HS-5 (cell line): ENCODE measurements at regions not wholly inside any gene's neighbourhood (a gene's known extent, or its start where the extent isn't known, plus 50 kb on each side); places are given as distances from the start of the nearest gene placed in this dataset.

Experiments
- DNase-seq: peaks from one replicate; pipeline ENCODE4 v3.0.0-alpha.2; 2012; ENCODE audit warnings: low read depth

DNA sequence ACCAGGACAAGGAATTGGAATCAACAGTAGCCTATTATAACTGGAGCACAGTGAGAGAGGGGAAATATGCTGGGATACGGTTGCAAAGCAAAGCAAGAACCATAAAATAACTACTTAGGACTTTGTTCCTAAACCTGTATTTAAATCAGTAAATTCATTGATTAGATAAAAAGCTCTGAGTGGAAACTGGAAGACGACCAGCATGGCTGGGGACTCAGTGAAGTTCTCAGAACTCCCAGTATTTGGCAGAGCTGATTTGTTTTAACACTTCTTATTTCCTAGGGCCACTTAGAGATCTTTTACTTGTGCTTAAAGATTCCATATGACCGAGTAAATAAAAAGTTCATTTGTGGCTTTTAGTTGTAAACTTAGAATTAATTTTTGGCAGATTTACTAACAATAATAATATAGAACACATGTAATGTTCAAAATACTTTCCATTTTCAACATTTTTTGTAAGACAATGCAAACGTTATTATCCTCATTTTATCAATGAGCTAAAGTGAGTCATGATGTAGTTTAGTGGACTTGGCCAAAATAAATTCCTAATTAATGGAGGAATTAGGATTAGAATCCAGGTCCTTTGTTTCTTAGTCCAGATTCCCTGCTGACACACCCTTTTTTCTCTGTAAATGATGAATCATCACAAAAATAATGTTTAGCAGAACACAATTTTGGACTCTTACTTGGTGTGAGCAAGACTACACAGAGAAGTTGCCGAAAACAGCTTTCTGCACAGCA, 392.9 kb downstream of the GJA1 start:
- no peak for DNase-seq

DNA sequence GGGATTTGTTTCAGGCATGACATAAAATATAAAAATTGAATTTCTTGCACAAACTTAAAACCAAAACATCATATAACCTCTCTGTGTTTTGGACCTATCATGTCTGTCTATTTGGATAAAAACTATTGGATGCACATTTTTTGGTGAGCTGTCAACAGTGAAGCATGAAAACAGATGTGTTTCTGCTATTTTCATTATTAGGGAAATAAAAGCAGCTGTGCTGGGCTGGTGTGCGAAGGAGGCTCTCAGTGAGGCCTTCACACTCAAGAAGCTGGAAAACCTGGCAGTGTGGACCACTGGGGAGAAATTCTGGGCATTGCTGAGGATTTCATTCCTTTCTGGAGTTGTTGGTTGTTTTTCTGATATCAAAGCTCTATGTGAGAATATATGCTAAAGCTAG, 395.3 kb downstream of the GJA1 start:
- DNase-seq: no peak

DNA sequence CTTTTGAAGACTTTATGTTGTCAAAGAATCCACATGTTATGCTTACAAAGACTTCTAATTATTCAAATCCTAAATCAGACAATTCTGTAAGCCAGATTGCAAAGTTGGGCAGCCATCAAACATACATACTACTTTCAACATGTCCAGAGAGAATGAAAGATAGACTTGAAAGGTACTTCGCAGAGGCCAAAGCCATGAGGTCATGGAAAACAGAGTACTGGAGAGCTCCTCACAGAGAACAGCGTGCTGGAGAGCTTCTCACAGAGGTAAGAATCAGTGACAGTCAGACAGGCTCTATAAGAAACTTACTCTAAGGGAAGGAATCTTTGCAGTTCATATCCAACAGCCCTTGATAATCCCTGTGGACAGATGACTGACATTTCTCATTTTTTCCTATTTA, 400.2 kb downstream of the GJA1 start:
- DNase-seq: no peak

DNA sequence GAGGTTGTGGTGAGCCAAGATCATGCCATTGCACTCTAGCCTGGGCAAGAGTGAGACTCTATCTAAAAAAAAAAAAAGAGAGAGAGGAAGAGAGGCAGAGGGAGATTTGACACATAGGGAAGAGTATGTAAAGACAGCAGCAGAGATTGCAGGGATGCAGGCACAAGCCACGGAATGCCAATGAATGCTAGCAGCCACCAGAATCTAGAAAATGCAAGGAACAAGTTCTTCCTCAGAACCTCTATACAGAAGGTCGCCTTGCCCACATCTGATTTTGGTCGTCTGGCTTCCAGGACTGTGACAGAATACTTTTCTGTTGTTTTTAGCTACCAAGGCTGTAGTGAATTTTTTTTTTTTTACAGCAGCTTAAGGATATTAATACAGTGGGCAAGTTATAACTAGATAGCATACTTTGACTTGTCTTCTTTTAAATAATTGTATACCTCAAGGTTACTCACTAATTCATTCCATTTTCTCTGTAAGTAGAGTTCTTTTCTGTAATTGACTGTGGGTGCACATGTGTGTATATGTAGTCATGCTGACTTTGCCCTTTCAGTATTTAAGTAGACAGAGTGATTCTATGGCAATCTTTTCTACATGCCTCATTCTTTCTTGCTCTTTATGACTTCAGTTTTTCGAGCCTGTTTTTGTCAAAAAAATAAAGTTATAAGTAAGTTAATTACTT, 402.2 kb downstream of the GJA1 start:
- no peak for DNase-seq

DNA sequence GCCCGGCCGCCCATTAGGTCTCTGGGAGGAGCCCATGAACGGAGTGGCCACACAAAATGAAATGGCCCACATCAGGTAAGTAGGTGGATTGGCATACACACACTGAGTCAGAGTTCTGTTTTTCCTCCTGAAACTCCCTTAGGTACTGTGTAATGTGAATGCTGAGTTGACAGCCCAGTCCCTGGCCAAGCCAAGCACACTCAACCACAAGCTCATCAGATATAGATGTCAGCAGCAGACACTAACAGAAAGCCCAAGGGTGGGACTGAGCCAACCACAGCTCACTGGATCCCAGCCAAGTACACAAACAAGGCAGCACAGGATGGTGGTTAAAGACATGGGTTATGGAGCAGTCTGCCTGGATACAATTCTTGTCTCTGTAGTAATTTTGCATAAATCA, 403.4 kb downstream of the GJA1 start:
- DNase-seq: no peak

DNA sequence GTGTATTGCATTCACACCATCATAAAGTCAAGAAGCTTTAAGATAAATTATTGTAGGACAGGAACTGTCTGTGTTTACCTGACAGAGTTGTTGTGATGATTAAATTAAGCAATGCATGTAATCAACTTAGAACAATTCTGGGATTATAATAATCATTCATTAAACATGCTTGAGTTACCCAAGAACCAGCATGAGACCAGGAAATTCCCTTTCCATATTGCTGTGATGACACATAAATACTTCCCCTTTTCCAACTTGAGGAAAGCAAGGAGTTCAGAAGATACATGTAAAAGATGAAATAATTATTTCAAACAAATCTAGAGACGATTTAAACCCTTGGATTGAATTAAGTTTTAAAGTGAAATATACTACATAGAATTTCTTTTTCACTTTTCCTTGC, 404.4 kb downstream of the GJA1 start:
- DNase-seq: no peak

DNA sequence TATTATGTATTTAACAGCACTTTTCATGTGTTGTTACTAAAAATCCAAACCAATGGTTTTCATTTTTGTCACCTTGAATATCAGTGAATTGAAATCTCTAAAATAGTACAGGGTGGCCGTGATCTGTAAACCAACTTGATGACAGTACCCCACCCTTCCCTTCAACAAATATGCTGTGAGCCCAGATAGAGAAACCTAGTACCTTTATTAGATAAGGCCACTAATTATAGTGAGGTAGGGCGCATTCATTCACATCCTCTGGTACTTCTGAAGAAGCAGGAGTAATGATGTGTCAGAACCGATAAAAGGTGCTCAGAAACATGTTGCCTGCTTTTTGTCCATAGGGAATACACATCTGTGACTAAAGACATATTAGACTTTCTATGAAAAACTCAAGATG, 409.5 kb downstream of the GJA1 start:
- DNase-seq: no peak

DNA sequence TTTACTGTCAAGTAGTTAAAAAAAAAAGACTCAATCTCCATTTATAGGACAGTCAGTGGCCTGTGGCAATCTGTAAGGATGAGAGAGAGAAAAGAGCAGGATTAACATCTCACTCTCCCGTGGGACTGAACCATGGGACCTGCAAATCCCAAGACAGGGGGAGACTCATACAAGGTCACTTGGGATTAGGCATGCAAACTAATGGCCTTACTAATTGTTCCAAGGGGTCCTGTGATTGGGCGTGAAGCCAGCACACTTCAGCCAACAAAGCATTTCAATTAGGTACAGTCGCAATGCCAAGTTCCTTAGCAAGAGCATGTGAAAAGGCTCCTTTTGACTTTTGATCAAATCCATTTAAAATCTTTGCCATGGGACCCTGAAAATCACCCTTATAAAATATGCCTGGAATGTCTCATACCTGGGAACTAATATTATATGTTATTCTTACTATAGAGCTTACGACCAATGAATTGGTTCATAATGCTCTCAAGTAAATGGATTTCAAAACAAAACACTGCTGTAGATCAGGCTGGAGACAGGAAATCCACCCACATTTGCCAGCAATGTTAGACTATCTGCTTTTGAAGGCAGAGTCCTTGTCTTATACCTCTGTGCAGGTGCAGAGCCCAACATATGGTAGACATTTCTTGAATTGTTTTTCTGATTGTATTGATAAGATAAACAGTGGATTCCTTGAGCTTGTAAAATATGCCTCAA, 412.5 kb downstream of the GJA1 start:
- DNase-seq: no peak

DNA sequence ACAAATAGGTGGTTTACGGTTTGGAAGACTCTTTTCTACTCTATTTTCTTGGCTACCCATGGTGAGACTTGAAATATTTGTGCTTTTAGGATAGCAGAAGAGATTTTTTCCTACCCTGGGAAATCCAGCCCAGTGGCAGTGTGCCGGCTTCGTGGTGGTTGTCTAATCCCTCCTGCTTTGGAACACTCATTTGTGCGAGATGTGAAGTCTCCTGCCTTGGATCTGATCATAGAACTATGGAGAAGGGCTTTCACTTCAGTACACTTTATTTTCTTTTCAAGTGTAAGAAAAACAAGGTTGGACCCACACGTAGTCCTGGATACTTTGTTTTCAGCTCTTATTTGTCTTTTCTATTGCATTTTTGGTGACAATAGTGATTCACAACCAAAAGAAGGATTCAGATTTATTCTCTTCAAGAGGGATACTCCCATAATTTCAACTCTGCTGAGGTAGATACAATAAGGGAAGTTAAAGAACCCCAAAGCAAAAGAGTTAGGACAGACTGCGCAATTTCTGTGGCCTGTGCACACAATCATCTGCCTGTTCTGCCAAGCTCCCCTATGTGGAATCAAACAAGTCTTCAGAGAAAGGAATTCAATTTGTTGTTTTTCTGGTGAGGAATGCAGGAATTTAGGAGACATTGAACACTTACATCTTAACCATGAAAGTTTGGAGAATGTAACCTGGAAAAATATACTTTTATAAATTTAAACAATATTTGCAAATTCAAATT, 413.2 kb downstream of the GJA1 start:
- no peak for DNase-seq

DNA sequence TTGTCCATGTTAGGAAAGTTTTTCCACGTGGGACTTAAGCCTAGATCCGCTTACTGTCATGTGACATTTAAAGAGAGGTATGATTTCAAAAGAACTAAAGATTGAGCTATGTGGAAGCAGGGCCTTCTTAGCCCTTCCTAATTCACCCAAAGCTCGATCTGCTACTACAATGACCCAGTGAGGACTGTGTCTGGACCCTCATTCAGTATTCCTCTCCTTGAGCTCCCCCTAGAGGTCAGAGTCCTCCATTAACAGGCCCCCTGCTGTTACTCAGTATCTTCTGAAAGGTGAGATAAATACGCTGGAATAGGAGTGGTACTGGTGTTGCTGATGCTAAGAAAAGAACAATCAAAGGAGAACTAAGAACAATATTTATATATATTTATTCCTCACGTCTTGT, 414.0 kb downstream of the GJA1 start:
- peak; percentile 43 for DNase-seq

DNA sequence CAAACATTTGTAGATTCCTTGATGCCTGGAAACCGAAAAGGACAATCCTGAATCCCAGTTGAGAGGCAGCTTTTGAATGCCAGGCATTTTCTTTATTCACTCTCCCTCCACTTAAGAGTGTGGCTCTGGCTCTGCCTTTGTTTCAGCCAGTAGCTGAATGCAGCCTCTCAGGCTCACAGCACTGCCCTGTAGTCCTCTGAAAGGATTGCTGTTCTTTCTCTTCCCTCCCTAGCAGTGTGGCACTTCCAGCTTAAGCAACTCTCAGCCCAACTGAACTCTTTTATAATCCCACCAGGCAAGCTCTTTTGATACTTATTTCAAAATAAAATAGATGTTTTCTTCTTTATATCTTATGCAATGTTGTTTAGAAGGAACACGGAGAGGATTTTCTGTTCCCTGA, 415.6 kb downstream of the GJA1 start:
- DNase-seq: no peak

DNA sequence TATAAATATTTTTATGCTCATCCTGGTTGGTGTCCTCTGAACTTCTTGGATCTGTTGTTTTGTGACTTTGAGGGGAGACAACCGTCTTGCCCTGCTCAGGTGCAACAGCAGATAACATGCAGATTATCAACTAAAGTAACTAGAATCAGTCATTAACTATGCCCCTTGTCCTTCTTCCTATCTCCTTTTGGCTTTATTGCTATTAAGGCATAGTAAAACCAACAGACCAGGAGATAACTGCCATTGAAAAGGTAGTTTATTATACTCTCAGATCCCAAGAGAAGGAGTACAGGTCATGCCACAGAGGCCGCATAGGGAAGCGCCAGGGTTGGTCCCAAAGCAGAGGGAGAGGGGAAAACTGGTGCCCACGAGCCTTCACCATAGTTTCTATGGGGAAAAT, 418.2 kb downstream of the GJA1 start:
- DNase-seq: no peak

DNA sequence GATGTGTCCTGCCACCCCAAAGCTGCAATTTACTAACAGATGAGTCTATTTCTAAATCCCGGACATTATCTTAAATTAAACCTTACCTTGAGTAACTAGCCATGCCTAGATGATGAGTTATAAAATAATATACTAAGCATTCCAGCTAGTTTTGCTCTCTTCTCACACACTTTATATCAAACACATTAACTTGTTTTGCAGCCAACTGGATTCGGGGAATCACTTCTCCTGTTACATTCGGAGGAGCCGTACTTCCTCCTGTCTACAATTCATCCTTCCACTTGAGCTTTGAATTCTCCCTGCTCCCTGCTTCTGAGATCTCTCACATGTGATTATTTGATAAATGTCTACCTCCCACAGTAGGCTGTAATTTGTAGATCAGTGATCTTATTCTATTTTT, 420.1 kb downstream of the GJA1 start:
- no peak for DNase-seq

DNA sequence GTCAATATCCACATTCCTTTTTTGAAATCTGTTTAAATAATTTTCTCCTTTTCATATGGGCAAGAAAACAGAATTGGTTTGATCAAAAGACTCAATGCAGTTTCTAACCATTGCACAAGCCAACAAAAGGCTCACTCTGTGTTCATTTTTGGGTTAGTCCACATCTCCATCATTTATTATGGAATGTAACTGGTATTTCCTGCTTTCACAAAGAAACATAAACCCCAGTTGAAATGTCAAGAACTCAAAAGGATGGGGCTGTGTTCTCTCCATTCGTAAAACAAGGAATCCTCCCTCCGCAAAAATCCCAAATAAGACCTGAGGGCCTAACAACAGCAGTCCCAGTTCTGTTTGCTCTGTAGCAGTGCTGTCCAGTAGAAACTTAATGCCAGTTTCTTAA, 420.9 kb downstream of the GJA1 start:
- DNase-seq: no peak

DNA sequence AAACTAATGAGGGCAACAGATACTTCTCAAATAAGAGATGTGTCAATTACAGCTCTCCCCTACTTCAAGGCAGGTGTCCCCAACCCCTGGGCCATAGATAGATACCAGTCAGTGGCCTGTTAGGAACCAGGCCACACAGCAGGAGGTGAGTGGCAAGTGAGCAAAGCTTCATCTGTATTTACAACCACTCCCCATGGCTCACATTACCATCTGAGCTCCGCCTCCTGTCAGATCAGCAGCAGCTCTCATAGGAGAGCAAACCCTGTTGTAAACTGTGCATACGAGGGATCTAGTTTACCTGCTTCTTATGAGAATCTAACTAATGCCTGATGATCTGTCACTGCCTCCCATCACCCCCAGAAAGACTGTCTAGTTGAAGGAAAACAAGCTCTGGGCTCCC, 422.1 kb downstream of the GJA1 start:
- DNase-seq: no peak

DNA sequence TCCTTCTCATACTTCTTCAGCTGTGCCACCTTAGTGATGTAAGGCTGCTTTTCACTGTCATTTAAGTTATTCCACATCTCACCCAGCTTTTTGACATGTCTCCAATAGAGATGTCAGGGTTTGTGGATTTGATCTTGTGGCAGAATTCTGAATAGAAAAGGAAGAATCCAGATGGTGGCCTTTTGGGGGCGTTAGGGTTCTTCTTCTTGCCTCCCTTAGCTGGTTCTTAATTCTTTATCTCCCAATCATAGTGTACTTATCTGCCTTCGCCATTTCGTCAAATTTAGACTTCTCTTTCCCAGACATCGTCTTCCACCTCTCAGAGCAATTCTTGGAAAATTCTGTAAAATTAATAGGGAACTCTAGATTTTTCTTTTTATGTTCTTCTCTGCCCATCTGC, 422.9 kb downstream of the GJA1 start:
- DNase-seq: no peak

DNA sequence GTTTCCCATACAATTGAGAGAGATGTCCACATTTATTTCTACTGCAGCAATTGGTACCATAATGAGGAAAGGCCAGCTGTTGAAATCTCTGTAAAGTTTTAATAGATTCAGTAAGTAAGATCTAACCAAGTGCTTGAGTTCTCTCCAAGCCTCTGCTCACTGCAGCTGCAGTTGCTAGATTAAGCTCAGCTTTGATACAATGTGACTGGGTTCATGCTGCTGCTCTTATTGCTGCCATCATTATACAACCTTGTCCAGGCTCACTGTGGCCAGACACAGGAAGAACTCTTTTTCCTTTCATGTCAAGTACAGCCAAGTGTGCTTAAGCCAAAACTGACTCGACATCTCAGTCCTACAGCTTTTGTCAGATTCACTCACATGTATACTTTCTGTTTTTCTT, 423.5 kb downstream of the GJA1 start:
- DNase-seq: no peak

DNA sequence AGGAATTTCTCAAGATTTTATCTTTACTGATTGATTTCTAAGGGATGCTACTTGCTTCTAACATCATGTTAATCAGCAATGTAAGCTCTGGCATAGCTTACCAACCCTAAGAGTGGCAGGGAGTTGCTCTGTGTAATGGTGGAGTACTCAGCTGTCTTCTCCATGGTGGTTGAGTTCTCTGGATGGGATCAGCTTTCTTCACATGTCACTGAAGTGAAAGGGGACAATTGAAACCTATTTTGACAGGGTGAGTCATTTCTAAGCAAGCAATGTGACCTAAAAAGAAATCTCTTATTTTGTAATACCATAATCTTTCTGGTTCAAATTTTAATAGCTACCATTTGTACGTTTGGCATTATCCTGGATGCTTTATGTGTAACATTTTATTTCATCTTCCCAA, 430.4 kb downstream of the GJA1 start:
- DNase-seq: no peak

DNA sequence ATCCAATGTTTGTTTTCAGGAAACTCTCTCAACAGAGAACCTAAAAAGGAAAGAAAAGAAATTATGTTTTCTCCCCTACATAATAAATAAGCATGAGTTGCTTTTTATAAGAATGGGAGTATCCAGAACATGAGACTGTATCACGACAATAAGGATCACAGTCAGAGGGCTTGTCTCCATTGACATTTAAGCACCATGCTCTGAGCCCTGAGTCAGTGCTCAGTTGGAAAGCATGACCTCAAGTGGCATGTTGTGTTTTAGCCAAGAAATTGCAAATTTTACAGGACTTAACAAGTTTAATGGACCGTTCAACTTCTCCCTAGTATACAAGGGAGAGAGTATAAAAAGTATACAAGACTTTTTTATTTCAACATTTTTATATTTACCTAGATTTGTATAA, 431.6 kb downstream of the GJA1 start:
- DNase-seq: no peak

DNA sequence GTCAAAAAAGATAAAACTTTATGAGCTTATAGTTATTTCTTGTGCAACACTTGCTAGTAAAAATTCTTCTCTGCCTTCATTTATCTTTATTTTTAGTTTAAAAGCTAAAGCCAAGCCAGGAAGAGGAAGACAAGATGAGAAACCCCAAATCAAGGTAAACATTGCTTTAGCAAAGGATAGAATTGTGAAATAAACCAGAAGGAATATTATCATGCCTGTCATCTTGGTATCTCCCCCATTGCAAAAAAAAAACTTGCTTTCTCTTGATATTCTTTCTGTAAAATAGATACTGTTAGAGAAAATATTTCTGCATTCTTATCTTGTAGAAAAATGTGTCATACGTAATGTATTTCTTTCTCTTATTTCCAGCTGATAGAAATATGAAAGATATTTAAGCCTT, 432.8 kb downstream of the GJA1 start:
- no peak for DNase-seq

DNA sequence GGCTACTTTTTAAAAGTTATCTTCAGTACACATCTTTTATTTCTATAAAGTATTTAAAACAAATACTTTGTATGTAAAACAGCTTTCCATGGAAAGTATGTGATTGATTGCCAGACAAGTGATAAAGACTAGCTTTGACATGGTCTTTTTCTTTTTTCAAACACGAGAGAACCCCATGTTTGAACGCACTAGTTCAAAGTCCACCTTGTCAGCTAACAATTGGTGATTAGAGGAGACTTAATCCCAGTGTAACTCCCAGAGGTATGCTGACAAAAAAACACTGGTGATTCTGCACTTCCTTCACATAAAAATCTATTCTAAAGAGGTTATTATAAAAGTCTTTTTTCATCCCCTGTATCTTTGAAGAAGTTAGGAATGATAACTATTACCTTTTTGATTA, 438.1 kb downstream of the GJA1 start:
- no peak for DNase-seq

DNA sequence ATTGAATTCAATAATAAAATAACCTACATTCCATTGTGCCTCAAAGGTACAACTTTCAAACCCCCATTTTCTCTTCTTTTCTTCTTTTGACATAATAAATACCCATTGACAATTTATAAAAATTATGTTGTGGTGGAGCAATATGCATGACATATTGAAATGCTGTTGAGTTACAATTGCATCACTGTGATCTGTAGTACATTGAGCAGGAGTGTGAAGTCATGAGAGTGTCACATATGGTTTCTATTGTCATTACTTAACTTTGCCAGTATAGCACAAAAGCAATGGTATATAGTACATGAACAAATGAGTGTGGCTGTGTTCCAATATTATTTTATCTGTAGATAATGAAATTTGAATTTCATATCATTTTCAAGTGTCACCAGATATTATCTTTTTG, 441.3 kb downstream of the GJA1 start:
- no peak for DNase-seq

DNA sequence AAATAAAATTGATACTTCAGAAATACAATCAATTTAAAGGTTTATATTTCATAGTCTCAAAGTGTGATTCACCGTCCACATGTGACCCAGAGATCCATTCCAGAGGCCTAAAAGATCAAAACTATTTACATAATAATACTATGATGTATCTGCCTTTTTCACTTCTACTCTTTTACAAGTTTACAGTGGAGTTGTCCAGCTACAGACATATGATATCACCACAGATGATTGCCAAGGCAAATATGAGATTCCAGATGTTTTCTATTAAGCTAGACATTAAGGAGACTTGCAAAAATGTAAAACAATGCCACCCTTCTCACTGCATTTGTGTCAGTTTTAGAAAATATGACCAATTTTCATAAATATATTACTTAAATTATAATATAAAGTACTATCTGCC, 443.7 kb downstream of the GJA1 start:
- DNase-seq: peak; percentile 71
